CD4-positive, alpha-beta T cell (primary cell): ENCODE measurements at regions not wholly inside any gene's neighbourhood (a gene's known extent, or its start where the extent isn't known, plus 50 kb on each side); places are given as distances from the start of the nearest gene placed in this dataset.
A peak's percentile ranks its signal among the peaks of the same experiment; 100 is the strongest.

Experiments
- ATAC-seq: fragments of 200-7000 bp; cut with Tn5 transposase; one replicate; pipeline ENCODE4 v1.10.0; 2022; ENCODE audit warnings: mild to moderate bottlenecking; ENCODE audit not compliant: poor library complexity
- CTCF ChIA-PET: fragments of 350-600 bp; sonication (Branson Sonifier 250); formaldehyde crosslinking; loops from one replicate; lab custom pipeline; 2021; ENCODE audit warnings: antibody characterized with exemption, inconsistent platforms; lab: Charles Lee
- POLR2A ChIA-PET: fragments of 350-600 bp; sonication (Branson Sonifier 250); formaldehyde crosslinking; loops from one replicate; lab custom pipeline; 2021; ENCODE audit warnings: antibody characterized with exemption, inconsistent platforms; lab: Charles Lee
- DNase-seq, 14 experiments: peaks; one replicate each; pipeline ENCODE4 v3.0.0-alpha.2; 2013 to 2020; ENCODE audit warnings: mixed read lengths in 2 of 14
- H3K27ac ChIP-seq, 2 donors: one replicate each; pipeline versions ENCODE4 v1.5.1 to v1.7.0; 2013; ENCODE audit warnings: low read length in 2 of 2, low read depth in 1 of 2, mild to moderate bottlenecking in 1 of 2
- H3K27me3 ChIP-seq, 2 experiments: 1 replicate in 1 of 2; 2 replicates in 1 of 2; pipeline versions ENCODE4 v1.6.1 to v1.7.0; 2013; ENCODE audit warnings: low read length in 2 of 2, control low read depth in 1 of 2, mild to moderate bottlenecking in 1 of 2, moderate library complexity in 1 of 2; ENCODE audit not compliant: insufficient read depth in 2 of 2, control insufficient read depth in 1 of 2
- H3K36me3 ChIP-seq: one replicate; pipeline ENCODE4 v1.6.1; 2013; ENCODE audit warnings: low read length, control low read depth; ENCODE audit not compliant: insufficient read depth
- H3K4me1 ChIP-seq: one replicate; pipeline ENCODE4 v1.6.1; 2013; ENCODE audit warnings: low read length, control low read depth; ENCODE audit not compliant: insufficient read depth
- H3K4me3 ChIP-seq: one replicate; pipeline ENCODE4 v1.5.1; 2013; ENCODE audit warnings: mild to moderate bottlenecking, low read length, moderate library complexity
- H3K9me3 ChIP-seq, 2 experiments: 1 replicate in 1 of 2; 2 replicates in 1 of 2; pipeline versions ENCODE4 v1.6.1 to v1.7.0; 2013; ENCODE audit warnings: low read length in 2 of 2, mild to moderate bottlenecking in 2 of 2, control low read depth in 1 of 2, moderate library complexity in 1 of 2; ENCODE audit not compliant: control insufficient read depth in 1 of 2, insufficient read depth in 1 of 2
- H3K27ac Mint-ChIP-seq: one replicate; pipeline ENCODE4 v1.8.0; 2020; ENCODE audit warnings: mixed read lengths
- H3K27me3 Mint-ChIP-seq: one replicate; pipeline ENCODE4 v1.8.0; 2021; ENCODE audit warnings: mixed read lengths
- H3K36me3 Mint-ChIP-seq: one replicate; pipeline ENCODE4 v1.8.0; 2021; ENCODE audit warnings: low read depth, mixed read lengths
- H3K4me1 Mint-ChIP-seq: one replicate; pipeline ENCODE4 v1.8.0; 2021; ENCODE audit warnings: low read depth, mixed read lengths
- H3K4me3 Mint-ChIP-seq: one replicate; pipeline ENCODE4 v1.8.0; 2020; ENCODE audit warnings: mild to moderate bottlenecking, mixed read lengths
- H3K9me3 Mint-ChIP-seq: one replicate; pipeline ENCODE4 v1.8.0; 2020; ENCODE audit warnings: mixed read lengths
- CTCF ChIP-seq: fragments of 200-600 bp; IDR thresholded peaks from one replicate; pipeline ENCODE4 v1.8.0; 2022; ENCODE audit warnings: antibody characterized with exemption, mild to moderate bottlenecking
- intact Hi-C, 2 experiments: fragments of 100-400 bp; cut with DNase I in 1 of 2; cut with micrococcal nuclease in 1 of 2; formaldehyde crosslinking; loops; one replicate each; pipeline versions ENCODE4 v1.15.1 to v1.9.0; 2023 to 2025; cut with DNase I, micrococcal nuclease

- H3K27ac ChIP-seq = no peak overlapping the region
- H3K4me1 ChIP-seq = peaks cover 5% of the 10 kb centered on the region
- no peak for TF ChIP-seq CTCF
- Mint-ChIP-seq H3K36me3 (no peaks in the 10 kb centered on the region), H3K4me3 (no peak overlapping the region), H3K4me1 (peaks cover 4% of the 10 kb centered on the region), H3K27me3 (peaks cover 61% of the 10 kb centered on the region), H3K27ac (no peak overlapping the region), H3K9me3 (no peaks in the 10 kb centered on the region)
- H3K27me3 ChIP-seq = peaks cover 13 to 15% of the 10 kb centered on the region in 2 experiments
- DNase-seq (no peak), ATAC-seq (no peak)
- POLR2A ChIA-PET = no interaction called here
- H3K9me3 ChIP-seq = no peaks in the 10 kb centered on the region
- no peaks in the 10 kb centered on the region for H3K36me3 ChIP-seq
- CTCF ChIA-PET = no interaction called here
- H3K4me3 ChIP-seq = no peak overlapping the region
- intact Hi-C loops = no loop called here
Observed at GRCh38 chr10:15439341-15439842, 68.3 kb upstream of the FAM171A1 start.

GRCh38 chr10:15436696-15437095 lies 65.6 kb upstream of the FAM171A1 start:
- ATAC-seq (no peak), DNase-seq (no peak)
- H3K9me3 ChIP-seq = no peaks in the 10 kb centered on the region
- no peak for TF ChIP-seq CTCF
- Mint-ChIP-seq H3K4me3 (no peak overlapping the region), H3K36me3 (no peaks in the 10 kb centered on the region), H3K27ac (no peak overlapping the region), H3K4me1 (peaks cover 10% of the 10 kb centered on the region), H3K9me3 (no peaks in the 10 kb centered on the region), H3K27me3 (peaks cover 60% of the 10 kb centered on the region)
- no peak overlapping the region for H3K27ac ChIP-seq
- H3K4me1 ChIP-seq = peaks cover 6% of the 10 kb centered on the region
- no peak overlapping the region for H3K4me3 ChIP-seq
- CTCF ChIA-PET = interaction anchor here (0.6 kb wide), 1 partner anchor 26 kb away, joined by 3 read pairs; no protein-coding TSS in a partner anchor
- POLR2A ChIA-PET = no interaction called here
- H3K36me3 ChIP-seq = no peaks in the 10 kb centered on the region
- intact Hi-C loops = no loop called here
- peaks cover 13 to 17% of the 10 kb centered on the region in 2 experiments for H3K27me3 ChIP-seq

GRCh38 chr10:15433850-15434537 lies 62.9 kb upstream of the FAM171A1 start:
- ChIA-PET CTCF (interaction anchor here (0.7 kb wide), 1 partner anchor 9 kb away, joined by 4 read pairs; no protein-coding TSS in a partner anchor), POLR2A (no interaction called here)
- peaks cover 10% of the 10 kb centered on the region for H3K4me1 Mint-ChIP-seq
- intact Hi-C loops = loop anchor here (2.0 kb wide), 1 partner anchor 1343 kb away; no protein-coding TSS in a partner anchor
- no peaks in the 10 kb centered on the region for H3K36me3 ChIP-seq
- no peak overlapping the region for H3K27ac ChIP-seq
- no peaks in the 10 kb centered on the region for H3K36me3 Mint-ChIP-seq
- peaks cover 44% of the 10 kb centered on the region for H3K27me3 Mint-ChIP-seq
- no peak overlapping the region for H3K27ac Mint-ChIP-seq
- peak; percentile 90 for TF ChIP-seq CTCF
- H3K4me3 ChIP-seq = peak overlapping the region; percentile 23
- H3K9me3 ChIP-seq = no peaks in the 10 kb centered on the region
- peaks cover 2% of the 10 kb centered on the region for H3K4me1 ChIP-seq
- DNase-seq (peak in 6 of 14 experiments; percentile 7 to 77 (median 46)), ATAC-seq (peak; percentile 64)
- H3K9me3 Mint-ChIP-seq = no peaks in the 10 kb centered on the region
- H3K4me3 Mint-ChIP-seq = peak overlapping the region; percentile 78
- H3K27me3 ChIP-seq = peaks cover 4 to 9% of the 10 kb centered on the region in 2 experiments
